NCI-H2196 treated with DMSO at 0.1 percent for 48 hours (cell line): ENCODE measurements at regions not wholly inside any gene's neighbourhood (a gene's known extent, or its start where the extent isn't known, plus 50 kb on each side); places are given as distances from the start of the nearest gene placed in this dataset.
"Not testable (repeated sequence)": the region's sequence is repeated elsewhere in the genome, so short reads cannot be mapped to it uniquely, and the experiment has no call there.

Experiments used
- DNase-seq: peaks from one replicate; lab custom pipeline; 2025; ENCODE audit not compliant: unreplicated experiment; lab: John Stamatoyannopoulos, UW

- no peak for DNase-seq
These were observed 395.2 kb downstream of the PAX1 start for GRCh38 chr20:22100686-22101085.

GRCh38 chr20:22099348-22099747 is 393.9 kb downstream of the PAX1 start:
- DNase-seq, result no peak

- DNase-seq, result no peak
These were observed 393.0 kb downstream of the PAX1 start for GRCh38 chr20:22098511-22098910.

- no peak for DNase-seq
These were observed 387.7 kb downstream of the PAX1 start for GRCh38 chr20:22093122-22093521.

- DNase-seq, result no peak
These were observed 383.4 kb downstream of the PAX1 start for GRCh38 chr20:22088882-22089281.

- no peak for DNase-seq
These were observed 375.5 kb downstream of the PAX1 start for GRCh38 chr20:22080985-22081384.

GRCh38 chr20:22074635-22075034 is 369.2 kb downstream of the PAX1 start:
- DNase-seq, result no peak

GRCh38 chr20:22071841-22072240 is 366.4 kb downstream of the PAX1 start:
- no peak for DNase-seq

- no peak for DNase-seq
These were observed 365.2 kb downstream of the PAX1 start for GRCh38 chr20:22070610-22071058.

- DNase-seq, result no peak
These were observed 358.3 kb downstream of the PAX1 start for GRCh38 chr20:22063753-22064152.

- DNase-seq, result no peak
These were observed 357.4 kb downstream of the PAX1 start for GRCh38 chr20:22062874-22063273.

- DNase-seq, result no peak
These were observed 355.1 kb downstream of the PAX1 start for GRCh38 chr20:22060610-22061009.

- no peak for DNase-seq
These were observed 353.3 kb downstream of the PAX1 start for GRCh38 chr20:22058746-22059145.

GRCh38 chr20:22055981-22056380 is 350.5 kb downstream of the PAX1 start:
- no peak for DNase-seq

GRCh38 chr20:22052025-22052650 is 346.7 kb downstream of the PAX1 start:
- no peak for DNase-seq

- DNase-seq, result not testable (repeated sequence)
These were observed 340.6 kb downstream of the PAX1 start for GRCh38 chr20:22045956-22046507.

GRCh38 chr20:22027423-22027822 is 322.0 kb downstream of the PAX1 start:
- no peak for DNase-seq

- DNase-seq, result no peak
These were observed 314.7 kb downstream of the PAX1 start for GRCh38 chr20:22020201-22020600.

GRCh38 chr20:22008456-22008855 is 303.0 kb downstream of the PAX1 start:
- DNase-seq, result no peak

GRCh38 chr20:22006306-22006705 is 300.8 kb downstream of the PAX1 start:
- DNase-seq, result no peak

- DNase-seq, result no peak
These were observed 300.1 kb downstream of the PAX1 start for GRCh38 chr20:22005535-22005934.

GRCh38 chr20:22004946-22005345 is 299.5 kb downstream of the PAX1 start:
- no peak for DNase-seq

GRCh38 chr20:22003680-22004079 is 298.2 kb downstream of the PAX1 start:
- DNase-seq, result no peak
